Heart right ventricle (tissue), 16 donors: ENCODE measurements at regions not wholly inside any gene's neighbourhood (a gene's known extent, or its start where the extent isn't known, plus 50 kb on each side); places are given as distances from the start of the nearest gene placed in this dataset.
A peak's percentile ranks its signal among the peaks of the same experiment; 100 is the strongest.

ENCODE experiments used
- ATAC-seq, 8 donors: fragments of 200-7000 bp; cut with Tn5 transposase; one replicate each; pipeline ENCODE4 v1.9.1; 2020; ENCODE audit warnings: mild to moderate bottlenecking in 8 of 8, moderate library complexity in 8 of 8, moderate number of reproducible peaks in 1 of 8
- DNase-seq, 2 donors: peaks; one replicate each; pipeline ENCODE4 v3.0.0-alpha.2; 2020
- H3K27ac ChIP-seq, 10 donors: fragments of 200-600 bp; sonication (generic) in 2 of 10; one replicate each; pipeline versions ENCODE4 v1.5.0 to v1.8.0; 2020 to 2022; ENCODE audit warnings: mild to moderate bottlenecking in 3 of 10
- H3K27me3 ChIP-seq, 7 donors: fragments of 200-600 bp; one replicate each; pipeline ENCODE4 v1.8.0; 2021 to 2022; ENCODE audit warnings: mild to moderate bottlenecking in 2 of 7
- H3K36me3 ChIP-seq, 9 donors: fragments of 200-600 bp; sonication (generic) in 1 of 9; one replicate each; pipeline versions ENCODE4 v1.5.0 to v1.8.0; 2020 to 2022; ENCODE audit warnings: mild to moderate bottlenecking in 2 of 9
- H3K4me1 ChIP-seq, 9 donors: fragments of 200-600 bp; sonication (generic) in 1 of 9; one replicate each; pipeline versions ENCODE4 v1.5.0 to v1.8.0; 2020 to 2022; ENCODE audit warnings: mild to moderate bottlenecking in 4 of 9
- H3K4me3 ChIP-seq, 10 donors: fragments of 200-600 bp; sonication (generic) in 2 of 10; one replicate each; pipeline versions ENCODE4 v1.5.0 to v1.8.0; 2020 to 2022; ENCODE audit warnings: mild to moderate bottlenecking in 7 of 10, moderate library complexity in 2 of 10
- H3K9me3 ChIP-seq, 11 donors: fragments of 200-600 bp in 10 of 11; sonication (generic) in 2 of 11; one replicate each; pipeline versions ENCODE4 v1.5.0 to v1.8.0; 2013 to 2022; ENCODE audit warnings: mild to moderate bottlenecking in 2 of 11, control low read depth in 1 of 11, moderate library complexity in 1 of 11
- WGBS, 2 donors: extraction: QIAGEN DNeasy Blood & Tissue Kit; methylation state at CpG; one replicate each; pipeline ENCODE4 v1.1.7; 2013; ENCODE audit warnings: inconsistent platforms in 1 of 2; 5-methylcytosine and 5-hydroxymethylcytosine counted together
- intact Hi-C, 10 donors: fragments of 100-400 bp; cut with DNase I; formaldehyde crosslinking; loops; one replicate each; pipeline versions ENCODE4 v1.11.1 to v1.14.2; 2022
- TF ChIP-seq, protein P1 (sequence below), 9 donors: fragments of 200-600 bp; sonication (generic) in 2 of 9; IDR thresholded peaks; one replicate each; pipeline versions ENCODE4 v1.5.0 to v1.8.0; 2021 to 2022; ENCODE audit warnings: antibody characterized with exemption in 9 of 9, mild to moderate bottlenecking in 5 of 9, moderate library complexity in 1 of 9
- donor health status: Arrhythmogenic right ventricular cardiomyopathy.
- donor health status: ischemic (EF 13 %, LVEDD 7.1; RV severe dilation, severe dysfunction).
- donor health status: healthy with polysubstance abuse.
- donor health status: DM: no; HTN: yes; CAD: no.
- donor health status: DM: no; HTN: no; CAD: no.
- donor health status: ischemic (EF 25% LVEDD 6.9; RV normal size, moderate dysfunction).
- donor health status: ischemic (EF 25% LVEDD 5.7; RV mildly dilated, moderate dysfunction).
- donor health status: healthy.
- donor health status: DM: yes; HTN: yes; CAD: no.
- donor health status: Ischemic cardiomyopathy.
- donor health status: ischemic (EF 35%, LVEDD 5.7; RV mildly dilated, moderate dysfunction).
- donor health status: nonischemic (EF 11% LVEDD 7.7; RV severe dilation, severe dysfunction).
- donor health status: DM: yes; HTN: yes; CAD: no.
- donor health status: PGD.
- donor health status: ischemic (EF 29% LVEDD 5.4; RV normal size, mild dysfunction).
- donor health status: nonischemic (EF 23%, LVEDD 6.1; RV moderate dilation, normal function).

DNA sequence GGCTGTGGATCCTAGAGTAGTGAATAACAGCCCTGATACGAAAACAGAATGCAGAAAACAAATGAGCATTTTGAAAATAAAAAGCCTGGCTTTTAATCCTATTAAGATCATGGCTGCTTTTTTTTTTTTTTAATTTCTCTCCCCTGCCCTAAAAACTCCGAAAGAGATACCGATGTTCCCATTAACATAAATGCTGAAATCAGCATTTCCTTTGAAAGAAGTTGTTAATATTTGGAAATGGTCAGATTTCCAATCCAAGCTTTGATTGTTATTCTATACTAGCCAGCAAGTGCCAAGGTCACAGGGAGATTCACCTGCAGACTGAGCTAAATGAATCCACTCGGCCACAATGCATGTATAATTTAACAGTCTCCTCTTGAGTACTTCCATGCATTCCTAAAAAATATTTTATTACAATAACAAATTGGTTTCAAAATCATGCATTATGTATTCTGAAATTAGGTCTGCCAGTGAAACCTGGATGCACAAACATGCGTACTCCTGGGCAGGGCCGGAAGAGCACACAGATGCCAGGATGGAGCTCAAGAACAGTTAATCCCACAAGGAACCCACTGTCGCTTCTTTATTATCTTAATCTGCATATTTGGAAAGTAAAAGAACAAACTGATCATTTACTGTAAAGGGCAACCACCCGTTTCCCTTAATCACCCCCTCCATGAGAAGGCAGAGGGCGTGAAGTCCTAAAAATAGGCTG, 521.5 kb upstream of the ZFHX3 start:
- TF ChIP-seq, protein P1, sequence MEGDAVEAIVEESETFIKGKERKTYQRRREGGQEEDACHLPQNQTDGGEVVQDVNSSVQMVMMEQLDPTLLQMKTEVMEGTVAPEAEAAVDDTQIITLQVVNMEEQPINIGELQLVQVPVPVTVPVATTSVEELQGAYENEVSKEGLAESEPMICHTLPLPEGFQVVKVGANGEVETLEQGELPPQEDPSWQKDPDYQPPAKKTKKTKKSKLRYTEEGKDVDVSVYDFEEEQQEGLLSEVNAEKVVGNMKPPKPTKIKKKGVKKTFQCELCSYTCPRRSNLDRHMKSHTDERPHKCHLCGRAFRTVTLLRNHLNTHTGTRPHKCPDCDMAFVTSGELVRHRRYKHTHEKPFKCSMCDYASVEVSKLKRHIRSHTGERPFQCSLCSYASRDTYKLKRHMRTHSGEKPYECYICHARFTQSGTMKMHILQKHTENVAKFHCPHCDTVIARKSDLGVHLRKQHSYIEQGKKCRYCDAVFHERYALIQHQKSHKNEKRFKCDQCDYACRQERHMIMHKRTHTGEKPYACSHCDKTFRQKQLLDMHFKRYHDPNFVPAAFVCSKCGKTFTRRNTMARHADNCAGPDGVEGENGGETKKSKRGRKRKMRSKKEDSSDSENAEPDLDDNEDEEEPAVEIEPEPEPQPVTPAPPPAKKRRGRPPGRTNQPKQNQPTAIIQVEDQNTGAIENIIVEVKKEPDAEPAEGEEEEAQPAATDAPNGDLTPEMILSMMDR (IDR thresholded peaks at IDR 0.05) = no peak
- Histone ChIP-seq H3K36me3 (no peaks in the 10 kb centered on the region), H3K4me1 (peaks cover 0 to 10% (median 0%) of the 10 kb centered on the region in 9 donors), H3K27me3 (peaks cover 0 to 36% (median 14%) of the 10 kb centered on the region in 7 donors), H3K27ac (no peak overlapping the region), H3K9me3 (no peaks in the 10 kb centered on the region), H3K4me3 (no peak overlapping the region)
- no peak for ATAC-seq
- no peak for DNase-seq
- WGBS, 2 donors = 81 to 85% methylated on average over 9 of the region's 9 CpGs
- intact Hi-C loops = loop anchor here in 7 of 10 donors (5.0 to 10.0 kb wide), 4 partner anchors 305 to 388 kb away; no protein-coding TSS in a partner anchor

DNA sequence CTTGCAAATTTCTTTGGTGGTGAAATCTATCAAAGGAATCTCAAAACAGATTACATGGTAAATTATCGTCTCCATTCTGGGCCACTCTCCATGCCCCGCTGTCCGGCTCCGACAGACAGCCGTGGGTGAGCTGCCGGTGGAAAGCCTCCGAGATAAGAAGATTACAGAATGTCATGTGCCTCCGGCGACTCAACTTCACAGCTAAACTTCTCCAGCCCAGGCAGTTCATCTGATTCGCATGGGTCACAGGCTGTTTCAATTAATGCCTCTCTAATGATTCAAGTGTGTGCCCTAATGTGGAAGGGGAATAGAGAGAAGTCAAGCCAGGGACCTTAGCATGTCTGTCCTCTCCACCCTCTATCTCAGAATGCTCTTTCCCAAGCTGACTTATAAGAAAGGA, 520.8 kb upstream of the ZFHX3 start:
- Histone ChIP-seq H3K27me3 (peaks cover 0 to 36% (median 14%) of the 10 kb centered on the region in 7 donors), H3K27ac (no peak overlapping the region), H3K4me3 (no peak overlapping the region), H3K4me1 (peaks cover 0 to 10% (median 0%) of the 10 kb centered on the region in 9 donors), H3K9me3 (no peaks in the 10 kb centered on the region), H3K36me3 (no peaks in the 10 kb centered on the region)
- no peak for ATAC-seq
- no peak for DNase-seq
- 39 to 58% methylated on average over 10 of the region's 10 CpGs for WGBS, 2 donors
- intact Hi-C loops = loop anchor here in 7 of 10 donors (5.0 to 10.0 kb wide), 4 partner anchors 306 to 389 kb away; no protein-coding TSS in a partner anchor
- TF ChIP-seq, protein P1 (IDR thresholded peaks at IDR 0.05) = no peak

DNA sequence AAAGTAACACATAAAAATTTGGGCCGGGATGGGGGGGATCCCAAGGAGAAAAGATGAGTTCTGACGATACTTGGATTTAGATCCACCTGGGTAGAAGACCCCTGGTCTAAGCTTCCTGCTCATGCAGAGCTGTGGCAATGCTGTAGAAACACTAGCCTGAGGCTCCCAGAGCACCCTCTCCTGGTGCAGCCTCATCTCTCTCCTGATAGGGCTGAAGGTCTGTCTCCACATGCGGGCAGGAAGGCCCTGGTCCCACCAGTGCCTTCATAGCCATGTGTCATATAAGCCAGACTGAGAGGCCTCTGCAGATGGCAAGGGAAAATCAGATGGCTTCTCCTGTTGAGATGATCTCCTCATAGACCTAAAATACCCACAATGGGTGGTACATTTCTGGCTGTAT, 518.0 kb upstream of the ZFHX3 start:
- intact Hi-C loops = loop anchor here in 8 of 10 donors (2.0 to 10.0 kb wide), 5 partner anchors 309 to 391 kb away; no protein-coding TSS in a partner anchor
- DNase-seq (no peak), ATAC-seq (no peak)
- TF ChIP-seq, protein P1 (IDR thresholded peaks at IDR 0.05) = no peak
- Histone ChIP-seq H3K4me1 (no peaks in the 10 kb centered on the region), H3K9me3 (no peaks in the 10 kb centered on the region), H3K4me3 (no peak overlapping the region), H3K36me3 (no peaks in the 10 kb centered on the region), H3K27me3 (peaks cover 0 to 36% (median 14%) of the 10 kb centered on the region in 7 donors), H3K27ac (no peak overlapping the region)
- WGBS, 2 donors = 92 to 93% methylated on average over 3 of the region's 3 CpGs

DNA sequence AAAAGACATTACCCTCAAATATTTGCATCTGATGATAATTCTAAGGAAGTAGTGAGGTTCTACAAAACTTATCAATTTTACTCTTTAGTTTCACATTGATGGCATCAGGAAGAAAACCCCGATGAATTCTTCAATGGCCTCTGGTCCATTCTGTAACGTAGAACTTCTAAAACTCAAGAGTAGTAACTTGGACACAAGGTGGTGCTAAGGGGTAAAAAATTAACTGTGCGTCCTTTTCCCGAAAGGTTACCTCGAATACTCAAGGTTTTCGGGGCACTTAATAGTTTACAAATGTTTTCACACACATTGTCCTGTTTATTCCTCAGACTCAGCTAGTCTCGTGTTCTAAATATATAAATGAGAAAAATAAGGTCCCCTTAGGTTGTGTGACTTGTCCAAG, 517.3 kb upstream of the ZFHX3 start:
- 55 to 64% methylated on average over 7 of the region's 7 CpGs for WGBS, 2 donors
- Histone ChIP-seq H3K27me3 (peaks cover 0 to 34% (median 14%) of the 10 kb centered on the region in 7 donors), H3K27ac (no peak overlapping the region), H3K4me1 (no peaks in the 10 kb centered on the region), H3K9me3 (no peaks in the 10 kb centered on the region), H3K36me3 (no peaks in the 10 kb centered on the region), H3K4me3 (no peak overlapping the region)
- intact Hi-C loops = loop anchor here in 8 of 10 donors (2.0 to 10.0 kb wide), 5 partner anchors 310 to 392 kb away; no protein-coding TSS in a partner anchor
- ATAC-seq (no peak), DNase-seq (no peak)
- TF ChIP-seq, protein P1 (IDR thresholded peaks at IDR 0.05) = peak in 7 of 9 donors; percentile 10 to 54 (median 38)
